ENCODE measurements at regions not wholly inside any gene's neighbourhood (a gene's known extent, or its start where the extent isn't known, plus 50 kb on each side); places are given as distances from the start of the nearest gene placed in this dataset.

- H3K4me3 ChIP-seq (ENCODE audit: low read length), result no peak overlapping the region
- DNase-seq, result no peak
- no peaks in the 10 kb centered on the region for H3K4me1 ChIP-seq (ENCODE audit: low read length)
- H4K20me1 ChIP-seq (ENCODE audit: insufficient read depth, low read depth, low read length), result no peaks in the 10 kb centered on the region
- H3K4me2 ChIP-seq (ENCODE audit: low read depth, low read length, poor library complexity, severe bottlenecking), result no peak overlapping the region
- H2AFZ ChIP-seq (ENCODE audit: low read length), result no peak overlapping the region
- H3K27me3 ChIP-seq (ENCODE audit: low read length), result no peaks in the 10 kb centered on the region
- no peak overlapping the region for H3K9ac ChIP-seq (ENCODE audit: low read length)
- no peaks in the 10 kb centered on the region for H3K9me2 ChIP-seq (replicated peaks; ENCODE audit: insufficient read depth, low read length)
- no peak overlapping the region for H3K27ac ChIP-seq (ENCODE audit: low read length)
- peaks cover 18% of the 10 kb centered on the region for H3K9me3 ChIP-seq (ENCODE audit: low read length)
- H3K79me2 ChIP-seq (ENCODE audit: low read length), result no peaks in the 10 kb centered on the region
- H3K36me3 ChIP-seq (ENCODE audit: insufficient read depth, low read length), result no peaks in the 10 kb centered on the region
Measured at GRCh38 chr18:40108596-40108995, 1846.4 kb upstream of the PIK3C3 start.

GRCh38 chr18:40102903-40103302 lies 1852.1 kb upstream of the PIK3C3 start:
- Histone ChIP-seq H3K36me3 (ENCODE audit: insufficient read depth, low read length) (no peaks in the 10 kb centered on the region), H3K9me2 (replicated peaks; ENCODE audit: insufficient read depth, low read length) (no peaks in the 10 kb centered on the region), H3K9me3 (ENCODE audit: low read length) (peaks cover 34% of the 10 kb centered on the region), H3K4me1 (ENCODE audit: low read length) (no peaks in the 10 kb centered on the region), H3K27ac (ENCODE audit: low read length) (no peak overlapping the region), H3K9ac (ENCODE audit: low read length) (no peak overlapping the region), H3K4me2 (ENCODE audit: low read depth, low read length, poor library complexity, severe bottlenecking) (no peak overlapping the region), H3K79me2 (ENCODE audit: low read length) (no peaks in the 10 kb centered on the region), H2AFZ (ENCODE audit: low read length) (no peak overlapping the region), H3K4me3 (ENCODE audit: low read length) (no peak overlapping the region), H3K27me3 (ENCODE audit: low read length) (no peaks in the 10 kb centered on the region), H4K20me1 (ENCODE audit: insufficient read depth, low read depth, low read length) (no peaks in the 10 kb centered on the region)
- DNase-seq, result no peak

- no peak overlapping the region for H3K4me3 ChIP-seq (ENCODE audit: low read length)
- no peak overlapping the region for H3K4me2 ChIP-seq (ENCODE audit: low read depth, low read length, poor library complexity, severe bottlenecking)
- no peaks in the 10 kb centered on the region for H3K9me2 ChIP-seq (replicated peaks; ENCODE audit: insufficient read depth, low read length)
- H3K36me3 ChIP-seq (ENCODE audit: insufficient read depth, low read length), result no peaks in the 10 kb centered on the region
- H4K20me1 ChIP-seq (ENCODE audit: insufficient read depth, low read depth, low read length), result no peaks in the 10 kb centered on the region
- H3K79me2 ChIP-seq (ENCODE audit: low read length), result no peaks in the 10 kb centered on the region
- no peak overlapping the region for H3K9ac ChIP-seq (ENCODE audit: low read length)
- no peaks in the 10 kb centered on the region for H3K27me3 ChIP-seq (ENCODE audit: low read length)
- H3K9me3 ChIP-seq (ENCODE audit: low read length), result peaks cover 34% of the 10 kb centered on the region
- no peak overlapping the region for H2AFZ ChIP-seq (ENCODE audit: low read length)
- no peak overlapping the region for H3K27ac ChIP-seq (ENCODE audit: low read length)
- H3K4me1 ChIP-seq (ENCODE audit: low read length), result no peaks in the 10 kb centered on the region
- no peak for DNase-seq
Measured at GRCh38 chr18:40099641-40100040, 1855.4 kb upstream of the PIK3C3 start.

GRCh38 chr18:40096675-40097074 lies 1858.4 kb upstream of the PIK3C3 start:
- no peak overlapping the region for H3K4me3 ChIP-seq (ENCODE audit: low read length)
- H3K36me3 ChIP-seq (ENCODE audit: insufficient read depth, low read length), result no peaks in the 10 kb centered on the region
- no peak for DNase-seq
- no peaks in the 10 kb centered on the region for H3K4me1 ChIP-seq (ENCODE audit: low read length)
- H2AFZ ChIP-seq (ENCODE audit: low read length), result no peak overlapping the region
- H3K79me2 ChIP-seq (ENCODE audit: low read length), result no peaks in the 10 kb centered on the region
- peaks cover 42% of the 10 kb centered on the region for H3K9me3 ChIP-seq (ENCODE audit: low read length)
- no peaks in the 10 kb centered on the region for H3K27me3 ChIP-seq (ENCODE audit: low read length)
- no peak overlapping the region for H3K9ac ChIP-seq (ENCODE audit: low read length)
- no peaks in the 10 kb centered on the region for H3K9me2 ChIP-seq (replicated peaks; ENCODE audit: insufficient read depth, low read length)
- no peaks in the 10 kb centered on the region for H4K20me1 ChIP-seq (ENCODE audit: insufficient read depth, low read depth, low read length)
- H3K4me2 ChIP-seq (ENCODE audit: low read depth, low read length, poor library complexity, severe bottlenecking), result no peak overlapping the region
- no peak overlapping the region for H3K27ac ChIP-seq (ENCODE audit: low read length)

GRCh38 chr18:40094441-40094840 lies 1860.6 kb upstream of the PIK3C3 start:
- no peak overlapping the region for H3K4me2 ChIP-seq (ENCODE audit: low read depth, low read length, poor library complexity, severe bottlenecking)
- H3K27ac ChIP-seq (ENCODE audit: low read length), result no peak overlapping the region
- H3K4me1 ChIP-seq (ENCODE audit: low read length), result no peaks in the 10 kb centered on the region
- no peaks in the 10 kb centered on the region for H3K36me3 ChIP-seq (ENCODE audit: insufficient read depth, low read length)
- no peaks in the 10 kb centered on the region for H4K20me1 ChIP-seq (ENCODE audit: insufficient read depth, low read depth, low read length)
- H3K79me2 ChIP-seq (ENCODE audit: low read length), result no peaks in the 10 kb centered on the region
- peaks cover 49% of the 10 kb centered on the region for H3K9me3 ChIP-seq (ENCODE audit: low read length)
- H3K27me3 ChIP-seq (ENCODE audit: low read length), result no peaks in the 10 kb centered on the region
- no peak overlapping the region for H2AFZ ChIP-seq (ENCODE audit: low read length)
- H3K9ac ChIP-seq (ENCODE audit: low read length), result no peak overlapping the region
- no peak overlapping the region for H3K4me3 ChIP-seq (ENCODE audit: low read length)
- H3K9me2 ChIP-seq (replicated peaks; ENCODE audit: insufficient read depth, low read length), result no peaks in the 10 kb centered on the region
- no peak for DNase-seq

- Histone ChIP-seq H3K9me3 (ENCODE audit: low read length) (peaks cover 29% of the 10 kb centered on the region), H3K36me3 (ENCODE audit: insufficient read depth, low read length) (no peaks in the 10 kb centered on the region), H3K27ac (ENCODE audit: low read length) (no peak overlapping the region), H3K4me3 (ENCODE audit: low read length) (no peak overlapping the region), H4K20me1 (ENCODE audit: insufficient read depth, low read depth, low read length) (no peaks in the 10 kb centered on the region), H2AFZ (ENCODE audit: low read length) (no peak overlapping the region), H3K79me2 (ENCODE audit: low read length) (no peaks in the 10 kb centered on the region), H3K9me2 (replicated peaks; ENCODE audit: insufficient read depth, low read length) (no peaks in the 10 kb centered on the region), H3K9ac (ENCODE audit: low read length) (no peak overlapping the region), H3K4me1 (ENCODE audit: low read length) (no peaks in the 10 kb centered on the region), H3K4me2 (ENCODE audit: low read depth, low read length, poor library complexity, severe bottlenecking) (no peak overlapping the region), H3K27me3 (ENCODE audit: low read length) (no peaks in the 10 kb centered on the region)
- no peak for DNase-seq
Measured at GRCh38 chr18:40088130-40088529, 1866.9 kb upstream of the PIK3C3 start.

- Histone ChIP-seq H3K4me3 (ENCODE audit: low read length) (no peak overlapping the region), H3K9me2 (replicated peaks; ENCODE audit: insufficient read depth, low read length) (no peaks in the 10 kb centered on the region), H3K27me3 (ENCODE audit: low read length) (no peaks in the 10 kb centered on the region), H3K9me3 (ENCODE audit: low read length) (peaks cover 14% of the 10 kb centered on the region), H3K36me3 (ENCODE audit: insufficient read depth, low read length) (no peaks in the 10 kb centered on the region), H3K4me2 (ENCODE audit: low read depth, low read length, poor library complexity, severe bottlenecking) (no peak overlapping the region), H3K79me2 (ENCODE audit: low read length) (no peaks in the 10 kb centered on the region), H3K4me1 (ENCODE audit: low read length) (no peaks in the 10 kb centered on the region), H3K9ac (ENCODE audit: low read length) (no peak overlapping the region), H2AFZ (ENCODE audit: low read length) (no peak overlapping the region), H3K27ac (ENCODE audit: low read length) (no peak overlapping the region), H4K20me1 (ENCODE audit: insufficient read depth, low read depth, low read length) (no peaks in the 10 kb centered on the region)
- no peak for DNase-seq
Measured at GRCh38 chr18:40079786-40080185, 1875.2 kb upstream of the PIK3C3 start.

- no peak overlapping the region for H2AFZ ChIP-seq (ENCODE audit: low read length)
- no peak overlapping the region for H3K4me2 ChIP-seq (ENCODE audit: low read depth, low read length, poor library complexity, severe bottlenecking)
- H3K36me3 ChIP-seq (ENCODE audit: insufficient read depth, low read length), result no peaks in the 10 kb centered on the region
- H3K4me3 ChIP-seq (ENCODE audit: low read length), result no peak overlapping the region
- H3K27me3 ChIP-seq (ENCODE audit: low read length), result no peaks in the 10 kb centered on the region
- H3K9ac ChIP-seq (ENCODE audit: low read length), result no peak overlapping the region
- peaks cover 30% of the 10 kb centered on the region for H3K9me3 ChIP-seq (ENCODE audit: low read length)
- no peak overlapping the region for H3K27ac ChIP-seq (ENCODE audit: low read length)
- no peaks in the 10 kb centered on the region for H4K20me1 ChIP-seq (ENCODE audit: insufficient read depth, low read depth, low read length)
- DNase-seq, result no peak
- H3K9me2 ChIP-seq (replicated peaks; ENCODE audit: insufficient read depth, low read length), result no peaks in the 10 kb centered on the region
- H3K79me2 ChIP-seq (ENCODE audit: low read length), result no peaks in the 10 kb centered on the region
- no peaks in the 10 kb centered on the region for H3K4me1 ChIP-seq (ENCODE audit: low read length)
Measured at GRCh38 chr18:40075616-40076015, 1879.4 kb upstream of the PIK3C3 start.

- no peaks in the 10 kb centered on the region for H3K27me3 ChIP-seq (ENCODE audit: low read length)
- H3K4me2 ChIP-seq (ENCODE audit: low read depth, low read length, poor library complexity, severe bottlenecking), result no peak overlapping the region
- no peak overlapping the region for H3K27ac ChIP-seq (ENCODE audit: low read length)
- H2AFZ ChIP-seq (ENCODE audit: low read length), result no peak overlapping the region
- no peaks in the 10 kb centered on the region for H3K79me2 ChIP-seq (ENCODE audit: low read length)
- peaks cover 31% of the 10 kb centered on the region for H3K9me3 ChIP-seq (ENCODE audit: low read length)
- no peaks in the 10 kb centered on the region for H3K4me1 ChIP-seq (ENCODE audit: low read length)
- no peaks in the 10 kb centered on the region for H3K9me2 ChIP-seq (replicated peaks; ENCODE audit: insufficient read depth, low read length)
- no peak overlapping the region for H3K4me3 ChIP-seq (ENCODE audit: low read length)
- no peaks in the 10 kb centered on the region for H3K36me3 ChIP-seq (ENCODE audit: insufficient read depth, low read length)
- no peak for DNase-seq
- H3K9ac ChIP-seq (ENCODE audit: low read length), result no peak overlapping the region
- no peaks in the 10 kb centered on the region for H4K20me1 ChIP-seq (ENCODE audit: insufficient read depth, low read depth, low read length)
Measured at GRCh38 chr18:40072761-40073160, 1882.3 kb upstream of the PIK3C3 start.

Measured in Karpas-422 (cell line).